Smooth muscle cell (in vitro differentiated cells): ENCODE measurements at regions not wholly inside any gene's neighbourhood (a gene's known extent, or its start where the extent isn't known, plus 50 kb on each side); places are given as distances from the start of the nearest gene placed in this dataset.

Experiments
- DNase-seq: peaks from one replicate; lab custom pipeline; 2025; ENCODE audit not compliant: unreplicated experiment; lab: John Stamatoyannopoulos, UW
- H2AFZ ChIP-seq: fragments of 200-600 bp; sonication (generic); 2 replicates; pipeline ENCODE4 v1.6.0; 2016; ENCODE audit warnings: antibody characterized with exemption, low read depth, mild to moderate bottlenecking
- H3F3A ChIP-seq: fragments of 200-600 bp; sonication (generic); 2 replicates; pipeline ENCODE4 v1.6.0; 2017; ENCODE audit warnings: antibody characterized with exemption, low read depth
- H3K27ac ChIP-seq: fragments of 200-600 bp; sonication (generic); 2 replicates; pipeline ENCODE4 v1.5.1; 2016; ENCODE audit warnings: low read depth, mild to moderate bottlenecking
- H3K27me3 ChIP-seq: fragments of 200-600 bp; sonication (generic); 2 replicates; pipeline ENCODE4 v1.6.1; 2016; ENCODE audit warnings: low read depth, mild to moderate bottlenecking
- H3K36me3 ChIP-seq: fragments of 200-600 bp; sonication (generic); 2 replicates; pipeline ENCODE4 v1.5.1; 2016; ENCODE audit warnings: low read depth
- H3K4me1 ChIP-seq: fragments of 200-600 bp; sonication (generic); 2 replicates; pipeline ENCODE4 v1.5.1; 2016; ENCODE audit warnings: low read depth
- H3K4me2 ChIP-seq: fragments of 200-600 bp; sonication (generic); 2 replicates; pipeline ENCODE4 v1.6.0; 2016; ENCODE audit warnings: mild to moderate bottlenecking
- H3K4me3 ChIP-seq: fragments of 200-600 bp; sonication (generic); 2 replicates; pipeline ENCODE4 v1.5.1; 2016; ENCODE audit warnings: mild to moderate bottlenecking
- H3K79me2 ChIP-seq: fragments of 200-600 bp; sonication (generic); 2 replicates; pipeline ENCODE4 v1.6.0; 2016; ENCODE audit warnings: low read depth, mild to moderate bottlenecking
- H3K9ac ChIP-seq: fragments of 200-600 bp; sonication (generic); 2 replicates; pipeline ENCODE4 v1.6.0; 2016; ENCODE audit warnings: low read depth
- H3K9me3 ChIP-seq: fragments of 200-600 bp; sonication (generic); replicated peaks from 2 replicates; pipeline ENCODE4 v1.5.1; 2016; ENCODE audit warnings: low read depth
- H4K20me1 ChIP-seq: fragments of 200-600 bp; sonication (generic); 2 replicates; pipeline ENCODE4 v1.6.0; 2016; ENCODE audit warnings: low read depth
- CTCF ChIP-seq: fragments of 200-600 bp; sonication (generic); IDR thresholded peaks from 2 replicates; pipeline ENCODE4 v1.5.1; 2017; ENCODE audit warnings: borderline replicate concordance, mild to moderate bottlenecking, antibody characterized with exemption; ENCODE audit not compliant: insufficient read depth, poor library complexity, severe bottlenecking
- WGBS: methylation state at CpG from one replicate; pipeline ENCODE4 v1.1.7; 2016; ENCODE audit warnings: low lambda C conversion rate; 5-methylcytosine and 5-hydroxymethylcytosine counted together

GRCh38 chr22:26952004-26952403, 294.6 kb downstream of the MIAT start:
- H3K79me2 ChIP-seq, result no peaks in the 10 kb centered on the region
- no peak overlapping the region for H3K9ac ChIP-seq
- DNase-seq, result no peak
- H3F3A ChIP-seq, result no peaks in the 10 kb centered on the region
- no peak overlapping the region for H3K27ac ChIP-seq
- H3K4me1 ChIP-seq, result peaks cover 15% of the 10 kb centered on the region
- no peak overlapping the region for H3K4me2 ChIP-seq
- WGBS, result 45% methylated on average over 4 of the region's 4 CpGs
- H3K27me3 ChIP-seq, result peaks cover 63% of the 10 kb centered on the region
- H4K20me1 ChIP-seq, result no peaks in the 10 kb centered on the region
- no peak overlapping the region for H3K4me3 ChIP-seq
- no peak for TF ChIP-seq CTCF
- H2AFZ ChIP-seq, result no peak overlapping the region
- no peaks in the 10 kb centered on the region for H3K9me3 ChIP-seq
- no peaks in the 10 kb centered on the region for H3K36me3 ChIP-seq

GRCh38 chr22:26952451-26953011, 295.1 kb downstream of the MIAT start:
- H3K9me3 ChIP-seq, result no peaks in the 10 kb centered on the region
- no peak overlapping the region for H3K4me2 ChIP-seq
- peaks cover 67% of the 10 kb centered on the region for H3K27me3 ChIP-seq
- no peak overlapping the region for H3K9ac ChIP-seq
- no peaks in the 10 kb centered on the region for H3K36me3 ChIP-seq
- 27% methylated on average over 15 of the region's 15 CpGs for WGBS
- no peak overlapping the region for H3K27ac ChIP-seq
- peaks cover 15% of the 10 kb centered on the region for H3K4me1 ChIP-seq
- H3K79me2 ChIP-seq, result no peaks in the 10 kb centered on the region
- H4K20me1 ChIP-seq, result no peaks in the 10 kb centered on the region
- no peak for TF ChIP-seq CTCF
- H2AFZ ChIP-seq, result no peak overlapping the region
- H3K4me3 ChIP-seq, result no peak overlapping the region
- no peaks in the 10 kb centered on the region for H3F3A ChIP-seq
- DNase-seq, result no peak

GRCh38 chr22:26953012-26953883, 295.9 kb downstream of the MIAT start:
- 14% methylated on average over 17 of the region's 17 CpGs for WGBS
- no peak overlapping the region for H3K4me2 ChIP-seq
- H3K4me3 ChIP-seq, result no peak overlapping the region
- peaks cover 74% of the 10 kb centered on the region for H3K27me3 ChIP-seq
- no peaks in the 10 kb centered on the region for H4K20me1 ChIP-seq
- no peak overlapping the region for H2AFZ ChIP-seq
- H3K36me3 ChIP-seq, result no peaks in the 10 kb centered on the region
- TF ChIP-seq CTCF, result no peak
- no peaks in the 10 kb centered on the region for H3F3A ChIP-seq
- no peaks in the 10 kb centered on the region for H3K79me2 ChIP-seq
- H3K27ac ChIP-seq, result no peak overlapping the region
- H3K9me3 ChIP-seq, result no peaks in the 10 kb centered on the region
- no peak for DNase-seq
- peaks cover 15% of the 10 kb centered on the region for H3K4me1 ChIP-seq
- no peak overlapping the region for H3K9ac ChIP-seq
